ENCODE measurements at regions not wholly inside any gene's neighbourhood (a gene's known extent, or its start where the extent isn't known, plus 50 kb on each side); places are given as distances from the start of the nearest gene placed in this dataset.
"Not testable (repeated sequence)": the region's sequence is repeated elsewhere in the genome, so short reads cannot be mapped to it uniquely, and the experiment has no call there.

DNA sequence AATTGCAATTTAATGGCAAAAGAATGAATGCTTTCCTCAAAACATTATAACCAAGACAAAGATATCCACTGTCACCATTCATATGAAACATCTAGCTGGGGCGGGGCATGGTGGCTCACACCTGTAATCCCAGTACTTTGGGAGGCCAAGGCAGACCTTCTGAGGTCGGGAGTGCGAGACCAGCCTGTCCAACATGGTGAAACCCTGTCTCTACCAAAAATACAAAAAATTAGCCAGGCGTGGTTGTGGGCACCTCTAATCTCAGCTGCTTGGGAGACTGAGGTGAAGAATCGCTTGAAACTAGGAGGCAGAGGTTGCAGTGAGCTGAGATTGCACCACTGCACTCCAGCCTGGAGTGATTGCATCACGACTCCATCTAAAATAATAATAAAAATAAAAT is 740.6 kb upstream of the MIR17HG start:
- DNase-seq; BruUV-seq (replicated peaks); H2AK9ac ChIP-seq (replicated peaks; ENCODE audit: low read depth, low read length, poor library complexity); H2AK5ac ChIP-seq (ENCODE audit: low read depth, low read length); H3K9me3 ChIP-seq (ENCODE audit: control insufficient read depth, insufficient read depth, low read length); ATAC-seq (ENCODE audit: low read depth); H3K9me1 ChIP-seq (ENCODE audit: insufficient read depth, low read length); POLR2A ChIA-PET (ENCODE audit: unreplicated experiment); H2BK5ac ChIP-seq (ENCODE audit: low read depth, low read length, poor library complexity, severe bottlenecking); H3K14ac ChIP-seq (replicated peaks; ENCODE audit: low read depth, low read length); H4K91ac ChIP-seq (ENCODE audit: insufficient read depth, low read depth, low read length); H3K27ac ChIP-seq (ENCODE audit: insufficient read depth, low read length); H3K56ac ChIP-seq (ENCODE audit: extremely low read depth, insufficient read depth, low read length); intact Hi-C loops (cut with micrococcal nuclease); H3K4me2 ChIP-seq (ENCODE audit: low read depth, low read length); H3K79me1 ChIP-seq (ENCODE audit: low read depth in 1 of 2, low read length in 2 of 2); H3K4me1 ChIP-seq (ENCODE audit: control insufficient read depth, insufficient read depth, low read length); H3K36me3 ChIP-seq (ENCODE audit: control insufficient read depth, insufficient read depth, low read length); H4K20me1 ChIP-seq (ENCODE audit: insufficient read depth, low read length); H3K4ac ChIP-seq (ENCODE audit: low read depth, low read length); H4K5ac ChIP-seq (ENCODE audit: low read depth, low read length); H3K18ac ChIP-seq (ENCODE audit: low read depth, low read length); H4K8ac ChIP-seq (ENCODE audit: low read depth in 2 of 2, low read length in 2 of 2); H2BK20ac ChIP-seq (ENCODE audit: low read depth, low read length); H3K4me3 ChIP-seq (ENCODE audit: insufficient read depth, low read depth, low read length); H2BK15ac ChIP-seq (ENCODE audit: low read depth, low read length); H3K27me3 ChIP-seq (ENCODE audit: control insufficient read depth, insufficient read depth, low read length); dilution Hi-C loops (cut with HindIII; ENCODE audit: low sequenced_read_pairs, unreplicated experiment); H2AFZ ChIP-seq (replicated peaks; ENCODE audit: low read length, poor library complexity); H2BK120ac ChIP-seq (ENCODE audit: low read depth, low read length); H3K9ac ChIP-seq (ENCODE audit: low read depth, low read length); CTCF ChIA-PET; H3K23ac ChIP-seq (ENCODE audit: low read depth, low read length); in situ Hi-C loops (cut with MboI; ENCODE audit: low sequenced_read_pairs): not testable (repeated sequence)
- no CpG with 5 or more reads among the region's 6 CpGs for WGBS, 2 experiments (ENCODE audit: extremely low coverage in 2 of 2, insufficient read length in 1 of 2)

All from IMR-90 (cell line).